ENCODE measurements at regions not wholly inside any gene's neighbourhood (a gene's known extent, or its start where the extent isn't known, plus 50 kb on each side); places are given as distances from the start of the nearest gene placed in this dataset.

- no peak overlapping the region for H3K4me3 ChIP-seq
- intact Hi-C loops (cut with DNase I; ENCODE audit: low total_unique reads) = no loop called here
- H3K9me3 ChIP-seq = no peaks in the 10 kb centered on the region
- TF ChIP-seq CTCF (IDR thresholded peaks at IDR 0.05) (no peak), POLR2A (IDR thresholded peaks at IDR 0.05) (no peak), POLR2AphosphoS5 (IDR thresholded peaks at IDR 0.05) (no peak), EP300 (IDR thresholded peaks at IDR 0.05) (no peak)
- no peak for DNase-seq
- H3K36me3 ChIP-seq = no peaks in the 10 kb centered on the region
- WGBS, 5 donors = 79 to 97% (median 92%) methylated on average over 3 of the region's 3 CpGs
- H3K4me1 ChIP-seq = peaks cover 0 to 7% (median 0%) of the 10 kb centered on the region in 4 donors
- H3K27ac ChIP-seq = no peak overlapping the region
- H3K27me3 ChIP-seq = no peaks in the 10 kb centered on the region
These were observed 272.7 kb upstream of the FAT4 start for GRCh38 chr4:125042041-125042440.

- Histone ChIP-seq H3K4me1 (peaks cover 0 to 7% (median 0%) of the 10 kb centered on the region in 4 donors), H3K27me3 (no peaks in the 10 kb centered on the region), H3K27ac (no peak overlapping the region), H3K4me3 (no peak overlapping the region), H3K9me3 (no peaks in the 10 kb centered on the region), H3K36me3 (no peaks in the 10 kb centered on the region)
- TF ChIP-seq CTCF (IDR thresholded peaks at IDR 0.05) (no peak), POLR2A (IDR thresholded peaks at IDR 0.05) (no peak), EP300 (IDR thresholded peaks at IDR 0.05) (no peak), POLR2AphosphoS5 (IDR thresholded peaks at IDR 0.05) (no peak)
- no peak for DNase-seq
- 19 to 36% (median 30%) methylated on average over 3 of the region's 3 CpGs for WGBS, 5 donors
- intact Hi-C loops (cut with DNase I; ENCODE audit: low total_unique reads) = no loop called here
These were observed 273.3 kb upstream of the FAT4 start for GRCh38 chr4:125041372-125041930.

GRCh38 chr4:125039550-125039949, 275.2 kb upstream of the FAT4 start:
- H3K27me3 ChIP-seq = no peaks in the 10 kb centered on the region
- DNase-seq = no peak
- no peaks in the 10 kb centered on the region for H3K36me3 ChIP-seq
- no peak overlapping the region for H3K27ac ChIP-seq
- H3K4me3 ChIP-seq = no peak overlapping the region
- WGBS, 5 donors = 67 to 83% (median 82%) methylated on average over 5 of the region's 5 CpGs
- H3K4me1 ChIP-seq = peaks cover 0 to 7% (median 0%) of the 10 kb centered on the region in 4 donors
- no peaks in the 10 kb centered on the region for H3K9me3 ChIP-seq
- TF ChIP-seq POLR2A (IDR thresholded peaks at IDR 0.05) = no peak
- TF ChIP-seq POLR2AphosphoS5 (IDR thresholded peaks at IDR 0.05) = no peak
- no peak for TF ChIP-seq CTCF (IDR thresholded peaks at IDR 0.05)
- intact Hi-C loops (cut with DNase I; ENCODE audit: low total_unique reads) = no loop called here

GRCh38 chr4:125022855-125023501, 291.8 kb upstream of the FAT4 start:
- no peak overlapping the region for H3K27ac ChIP-seq
- no peak for TF ChIP-seq POLR2A (IDR thresholded peaks at IDR 0.05)
- peak in 1 of 3 donors; percentile 43 for TF ChIP-seq POLR2AphosphoS5 (IDR thresholded peaks at IDR 0.05)
- H3K4me1 ChIP-seq = peaks cover 0 to 12% (median 5%) of the 10 kb centered on the region in 4 donors
- no peaks in the 10 kb centered on the region for H3K36me3 ChIP-seq
- no peaks in the 10 kb centered on the region for H3K9me3 ChIP-seq
- no peak for DNase-seq
- no peaks in the 10 kb centered on the region for H3K27me3 ChIP-seq
- intact Hi-C loops (cut with DNase I; ENCODE audit: low total_unique reads) = no loop called here
- WGBS, 5 donors = 67 to 76% (median 72%) methylated on average over 6 of the region's 6 CpGs
- no peak overlapping the region for H3K4me3 ChIP-seq

- peak overlapping the region in 2 of 5 donors; percentile 26 to 58 for H3K27ac ChIP-seq
- TF ChIP-seq CTCF (IDR thresholded peaks at IDR 0.05) (no peak), EP300 (IDR thresholded peaks at IDR 0.05) (no peak), POLR2AphosphoS5 (IDR thresholded peaks at IDR 0.05) (no peak), POLR2A (IDR thresholded peaks at IDR 0.05) (no peak)
- no peak overlapping the region for H3K4me3 ChIP-seq
- peaks cover 0 to 12% (median 5%) of the 10 kb centered on the region in 4 donors for H3K4me1 ChIP-seq
- WGBS, 5 donors = 34 to 56% (median 41%) methylated on average over 1 of the region's 1 CpG
- intact Hi-C loops (cut with DNase I; ENCODE audit: low total_unique reads) = no loop called here
- H3K36me3 ChIP-seq = no peaks in the 10 kb centered on the region
- H3K9me3 ChIP-seq = no peaks in the 10 kb centered on the region
- no peaks in the 10 kb centered on the region for H3K27me3 ChIP-seq
- DNase-seq = no peak
These were observed 293.6 kb upstream of the FAT4 start for GRCh38 chr4:125021189-125021588.
